ENCODE measurements at regions not wholly inside any gene's neighbourhood (a gene's known extent, or its start where the extent isn't known, plus 50 kb on each side); places are given as distances from the start of the nearest gene placed in this dataset.

GRCh38 chr5:21593261-21593660 is 1259.9 kb downstream of the CDH12 start:
- TF ChIP-seq CTCF (IDR thresholded peaks at IDR 0.05), result no peak
- TF ChIP-seq POLR2A (IDR thresholded peaks at IDR 0.05), result no peak

All from testis (tissue), 2 donors.